LHCN-M2 (cell line): ENCODE measurements at regions not wholly inside any gene's neighbourhood (a gene's known extent, or its start where the extent isn't known, plus 50 kb on each side); places are given as distances from the start of the nearest gene placed in this dataset.
"Not testable (repeated sequence)": the region's sequence is repeated elsewhere in the genome, so short reads cannot be mapped to it uniquely, and the experiment has no call there.

Source experiments
- DNase-seq: peaks from one replicate; pipeline ENCODE4 v3.0.0-alpha.2; 2012; ENCODE audit warnings: low read depth

DNA sequence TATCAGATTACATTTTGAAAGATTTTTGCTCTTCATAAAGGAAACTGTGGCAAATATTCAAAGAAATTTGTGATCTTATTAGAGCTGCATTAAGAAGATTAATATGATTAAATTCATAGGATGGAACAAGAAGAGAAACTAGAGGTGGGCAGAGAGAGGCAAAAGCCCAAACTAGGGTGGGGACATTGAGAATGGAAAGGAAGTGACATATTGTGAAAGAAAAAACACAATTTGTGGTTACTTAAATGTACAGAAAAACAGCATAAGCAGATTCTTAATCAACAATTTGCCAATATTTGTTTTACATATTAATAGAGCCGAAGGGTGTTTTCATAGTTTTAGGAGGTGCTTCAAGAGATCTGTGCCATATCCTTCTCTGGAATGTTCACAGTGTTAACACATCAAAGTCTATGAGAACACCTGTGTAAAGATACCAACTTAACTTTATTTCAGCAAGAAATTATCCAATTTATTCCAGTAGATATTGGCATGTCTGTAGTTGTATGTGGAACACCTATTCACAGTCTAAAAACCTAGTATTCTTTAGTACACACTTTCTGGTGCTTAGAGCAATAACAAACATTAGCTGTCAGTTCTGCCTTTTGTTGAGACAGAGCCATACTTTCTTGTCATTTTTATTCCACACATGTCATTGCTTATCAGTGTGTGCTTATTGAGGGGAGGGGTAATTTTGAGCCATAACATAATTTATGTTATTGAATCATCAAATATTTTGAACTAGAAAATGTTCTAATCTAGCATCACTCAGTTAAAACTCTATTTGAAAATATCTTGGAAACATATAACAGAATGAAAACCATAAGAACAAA is 401.5 kb downstream of the PTPRC start:
- no peak for DNase-seq

GRCh38 chr1:199041173-199041914 is 402.5 kb downstream of the PTPRC start:
- peak; percentile 20 for DNase-seq

DNA sequence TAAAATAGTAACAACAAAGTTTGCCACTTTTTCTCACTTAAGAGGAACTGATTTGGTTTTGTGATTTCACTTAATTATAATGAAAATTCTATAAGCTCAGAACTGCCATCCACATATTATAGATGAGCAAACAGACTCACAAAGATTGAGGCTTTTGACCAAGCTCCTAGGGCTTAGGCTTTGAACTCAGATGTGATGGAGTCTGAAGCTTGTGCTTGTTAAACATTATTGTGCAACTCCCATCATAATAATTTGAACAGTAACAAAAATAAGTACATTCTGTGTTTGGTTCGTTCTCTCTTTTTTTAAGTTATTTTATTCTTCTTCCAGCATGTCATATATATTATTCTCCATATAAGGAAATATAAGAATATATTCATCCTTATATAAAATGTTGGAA is 403.4 kb downstream of the PTPRC start:
- no peak for DNase-seq

GRCh38 chr1:199044191-199044590 is 405.4 kb downstream of the PTPRC start:
- DNase-seq: no peak

GRCh38 chr1:199046618-199047017 is 407.8 kb downstream of the PTPRC start:
- no peak for DNase-seq

GRCh38 chr1:199054694-199055093 is 415.9 kb downstream of the PTPRC start:
- peak; percentile 13 for DNase-seq

DNA sequence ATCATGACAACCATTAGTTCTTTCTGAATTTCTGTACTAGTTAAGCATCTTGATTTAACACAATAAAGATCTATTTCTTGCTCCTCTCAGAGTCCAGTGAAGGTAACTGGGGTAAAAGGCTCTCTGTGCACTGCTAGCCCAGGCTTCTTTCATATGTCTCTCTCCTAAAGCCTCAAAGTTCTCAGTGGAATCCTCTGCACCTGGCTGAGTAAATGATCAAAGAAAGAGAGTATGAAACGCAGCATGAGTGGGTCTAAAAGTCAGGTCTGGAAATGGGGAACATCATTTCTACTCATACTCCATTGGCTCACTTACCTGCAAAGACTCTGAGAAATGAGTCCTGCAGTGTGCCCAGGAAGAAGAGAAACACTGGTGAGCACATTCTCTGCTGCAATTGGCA is 418.5 kb downstream of the PTPRC start:
- no peak for DNase-seq

- no peak for DNase-seq
Measured at GRCh38 chr1:199058281-199058680, 419.4 kb downstream of the PTPRC start.

GRCh38 chr1:199064971-199065370 is 426.1 kb downstream of the PTPRC start:
- no peak for DNase-seq

- DNase-seq: no peak
Measured at GRCh38 chr1:199067483-199067882, 428.6 kb downstream of the PTPRC start.

GRCh38 chr1:199071080-199071479 is 432.2 kb downstream of the PTPRC start:
- no peak for DNase-seq

- no peak for DNase-seq
Measured at GRCh38 chr1:199073166-199073565, 434.3 kb downstream of the PTPRC start.

DNA sequence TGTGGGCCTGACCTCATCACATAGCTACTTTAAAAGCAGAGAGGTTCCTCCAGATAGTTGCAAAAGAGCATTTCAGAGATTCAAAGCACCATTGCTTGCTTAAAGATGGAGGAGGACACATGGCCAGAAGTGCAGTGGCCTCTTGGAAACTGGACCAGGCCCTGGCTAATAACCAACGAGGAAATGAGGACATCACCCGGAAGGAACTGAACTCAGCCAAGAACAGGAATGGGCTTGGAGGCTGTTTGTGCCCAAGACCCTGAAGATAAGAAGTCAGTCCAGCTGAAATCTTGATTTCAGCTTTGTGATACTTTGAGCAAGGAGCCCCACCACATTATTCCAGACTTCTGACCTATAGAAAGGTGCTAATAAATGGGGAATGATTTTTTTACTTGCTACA is 437.0 kb downstream of the PTPRC start:
- DNase-seq: no peak

DNA sequence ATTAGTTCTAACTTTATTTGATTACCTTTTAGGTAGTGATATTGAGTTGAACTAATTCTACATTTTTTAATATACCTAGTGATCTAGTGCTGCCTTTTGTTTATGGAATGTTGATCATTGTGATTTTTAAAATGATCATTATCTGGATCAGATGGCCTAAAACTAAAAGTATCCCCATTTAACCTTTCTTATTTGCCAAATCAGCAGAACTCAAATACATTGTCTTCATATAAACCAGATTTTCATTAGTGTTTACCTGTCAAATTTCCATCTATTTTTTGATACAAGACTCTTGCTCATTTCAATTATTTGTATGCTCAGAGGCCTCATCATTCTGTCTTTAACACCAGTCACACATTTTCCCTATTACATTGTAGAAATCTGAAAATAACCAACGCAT is 441.2 kb downstream of the PTPRC start:
- DNase-seq: no peak

GRCh38 chr1:199081739-199082138 is 442.9 kb downstream of the PTPRC start:
- no peak for DNase-seq

- no peak for DNase-seq
Measured at GRCh38 chr1:199082778-199083389, 444.0 kb downstream of the PTPRC start.

GRCh38 chr1:199083680-199084079 is 444.8 kb downstream of the PTPRC start:
- DNase-seq: peak; percentile 63

DNA sequence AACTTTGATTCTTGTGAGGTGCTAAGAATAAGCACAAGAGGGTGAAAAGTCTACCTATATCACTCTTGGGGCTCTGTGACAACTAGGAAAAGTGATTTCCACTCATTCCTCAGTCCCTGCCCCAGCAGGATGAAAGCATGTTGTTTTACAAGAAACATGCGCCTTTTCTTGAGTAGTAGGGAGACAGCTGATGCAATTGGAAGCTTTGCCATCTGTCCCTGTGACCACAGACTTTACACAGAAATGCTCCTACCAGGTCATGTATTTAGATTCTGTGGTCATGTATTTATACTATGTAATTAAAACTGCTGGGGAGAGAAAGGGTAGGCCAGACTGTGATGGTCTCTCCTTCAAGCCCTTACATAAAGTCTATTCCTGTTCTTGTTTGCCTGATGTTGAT is 445.5 kb downstream of the PTPRC start:
- DNase-seq: peak; percentile 84

GRCh38 chr1:199085903-199086302 is 447.1 kb downstream of the PTPRC start:
- no peak for DNase-seq

DNA sequence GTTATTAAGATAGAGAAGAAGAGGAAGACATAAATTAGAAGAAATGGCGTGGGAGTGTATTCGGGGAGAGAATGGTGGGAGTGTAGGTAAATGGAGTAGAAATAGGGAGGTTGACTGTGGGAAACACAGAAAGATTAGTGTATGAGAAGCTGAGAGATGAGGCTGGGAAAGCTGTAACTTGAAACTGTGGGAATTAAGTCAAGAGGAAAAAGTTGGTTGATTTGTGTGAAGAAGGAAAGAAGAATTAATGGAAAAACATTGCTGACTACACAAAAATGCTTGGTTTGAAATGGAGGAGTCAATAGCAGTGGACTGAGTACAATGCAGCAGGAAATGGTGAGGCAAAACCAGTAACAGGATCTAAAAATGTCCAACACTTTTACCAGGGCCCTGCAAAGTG is 448.3 kb downstream of the PTPRC start:
- DNase-seq: no peak

DNA sequence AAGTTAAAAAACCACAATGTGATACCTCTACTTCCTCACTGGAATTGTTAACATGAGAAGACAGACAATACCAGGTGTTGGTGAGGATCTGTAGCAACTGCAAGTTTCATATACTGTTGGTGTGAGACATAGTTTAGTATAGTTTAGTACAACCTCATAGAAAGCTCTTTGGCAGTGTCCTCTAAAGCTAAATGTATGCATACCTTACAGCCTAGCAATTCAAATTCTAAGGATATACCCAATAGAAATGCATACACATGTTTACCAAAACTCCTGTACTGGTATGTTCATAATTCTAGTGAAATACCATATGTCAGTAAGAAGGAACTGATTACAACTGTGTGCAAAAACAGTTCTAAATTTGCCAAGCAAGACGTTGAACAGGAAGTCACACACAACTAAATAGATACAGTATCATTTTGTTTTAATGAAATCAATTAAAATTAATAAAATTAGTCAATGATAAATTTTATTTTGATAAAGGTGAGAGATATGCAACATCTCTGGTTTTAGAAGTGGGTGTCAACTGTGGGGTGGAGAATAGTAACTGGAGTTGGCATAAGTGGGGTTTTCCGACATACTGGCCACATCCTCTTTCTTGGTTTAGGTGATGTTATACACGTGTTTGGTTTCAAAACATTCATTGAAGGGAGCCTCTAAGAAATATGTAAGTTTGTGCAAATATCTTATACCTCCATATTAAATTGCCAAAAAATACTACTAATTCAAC is 450.7 kb downstream of the PTPRC start:
- peak; percentile 75 for DNase-seq

GRCh38 chr1:199095628-199096027 is 456.8 kb downstream of the PTPRC start:
- DNase-seq: not testable (repeated sequence)
